HG03103 (cell line): ENCODE measurements at regions not wholly inside any gene's neighbourhood (a gene's known extent, or its start where the extent isn't known, plus 50 kb on each side); places are given as distances from the start of the nearest gene placed in this dataset.

ENCODE experiments used
- ATAC-seq: cut with Tn5 transposase; IDR thresholded peaks from one replicate; pipeline ENCODE4 v1.9.1; 2021; ENCODE audit warnings: low read depth; ENCODE audit not compliant: unreplicated experiment

DNA sequence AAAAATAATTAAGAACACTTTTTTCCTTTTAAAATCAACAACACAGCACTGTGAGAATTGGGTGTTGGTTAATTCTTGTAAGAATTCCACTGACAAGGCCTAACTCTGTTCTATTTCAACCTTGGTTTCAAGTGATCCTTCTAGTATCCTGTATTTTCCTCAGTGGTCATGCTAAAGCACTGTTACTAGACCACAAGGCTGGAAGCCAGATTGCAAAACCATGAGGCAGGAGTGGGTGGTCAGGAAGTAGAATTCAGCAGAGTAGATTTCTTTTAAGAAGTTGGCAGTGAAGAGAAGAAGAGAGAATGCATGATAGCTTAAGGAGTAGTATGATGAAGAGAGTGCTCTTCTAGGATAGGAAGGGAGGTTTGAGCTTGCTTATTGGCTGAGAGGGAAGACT is 71.6 kb upstream of the LEF1 start:
- ATAC-seq: no peak

DNA sequence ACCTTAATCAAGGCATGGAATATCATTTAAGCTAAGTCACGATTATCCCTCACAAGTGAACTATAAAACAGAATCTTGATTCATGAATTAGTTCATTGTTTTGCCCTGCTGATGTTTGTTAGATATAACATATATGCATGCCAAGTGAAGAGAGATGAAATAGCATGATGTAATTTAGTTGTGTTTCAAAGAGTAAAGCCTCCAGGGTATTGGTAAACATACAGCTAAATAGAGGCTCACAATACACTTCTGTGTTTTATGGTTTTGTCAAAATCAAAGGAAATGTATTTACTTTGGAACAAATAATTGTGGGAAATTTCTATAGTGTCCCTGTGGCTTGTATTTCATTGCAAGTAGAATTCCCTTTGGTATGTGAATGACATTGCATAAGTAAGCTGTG is 69.0 kb upstream of the LEF1 start:
- ATAC-seq: no peak

DNA sequence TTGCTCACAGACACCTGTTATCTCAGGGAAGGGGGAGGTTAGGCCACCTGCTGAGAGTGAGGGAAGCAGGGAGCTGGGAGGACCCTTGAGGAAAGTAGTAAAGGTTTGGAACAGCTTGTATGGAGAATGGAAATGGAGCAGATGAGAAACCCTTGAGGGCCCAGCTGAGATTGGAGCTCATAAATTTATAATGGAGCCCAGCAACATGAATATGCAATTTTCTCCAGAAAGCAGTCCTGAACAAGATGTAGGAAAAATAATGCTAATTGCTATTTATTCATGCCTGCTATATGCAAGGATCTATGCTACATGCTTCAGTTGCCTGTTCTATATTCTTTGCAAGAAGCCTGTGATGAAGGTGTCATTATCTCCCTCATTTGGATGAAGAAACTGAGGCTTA is 67.5 kb upstream of the LEF1 start:
- ATAC-seq: no peak

DNA sequence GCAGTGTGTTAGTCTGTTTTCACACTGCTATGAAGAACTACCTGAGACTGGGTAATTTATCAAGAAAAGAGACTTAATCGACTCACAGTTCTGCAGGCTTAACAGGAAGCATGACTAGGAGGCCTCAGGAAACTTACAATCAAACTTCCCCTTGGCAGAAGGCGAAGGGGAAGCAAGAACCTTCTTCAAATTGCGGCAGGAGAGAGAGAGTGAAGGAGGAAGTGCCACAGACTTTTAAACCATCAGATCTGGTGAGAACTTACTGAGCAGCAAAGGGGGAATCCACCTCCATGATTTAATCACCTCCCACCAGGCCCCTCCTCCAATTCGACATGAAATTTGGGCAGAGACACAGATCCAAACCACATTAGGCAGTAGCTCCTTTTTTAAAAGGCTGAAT is 59.2 kb upstream of the LEF1 start:
- no peak for ATAC-seq

DNA sequence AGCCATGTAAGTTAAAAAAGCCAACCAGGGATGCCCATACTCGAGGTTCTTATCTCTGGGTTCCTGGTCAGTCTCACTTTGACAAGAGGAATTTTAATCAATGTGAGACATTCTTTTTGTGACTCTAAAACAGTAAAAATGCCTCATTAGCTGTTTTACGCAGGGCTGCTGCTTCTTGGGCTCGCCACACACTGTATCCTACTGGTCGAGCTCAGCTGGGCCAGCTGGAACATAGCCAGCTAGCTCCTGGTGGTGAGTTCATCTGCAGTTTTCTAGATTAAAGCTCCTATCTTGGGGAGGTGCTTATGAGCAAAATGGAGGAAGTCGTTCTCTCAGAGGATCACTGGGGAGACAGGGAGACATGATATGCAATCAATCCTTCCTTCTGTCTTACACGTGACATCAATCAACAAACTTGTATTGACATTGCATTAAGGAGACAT is 55.9 kb upstream of the LEF1 start:
- no peak for ATAC-seq

DNA sequence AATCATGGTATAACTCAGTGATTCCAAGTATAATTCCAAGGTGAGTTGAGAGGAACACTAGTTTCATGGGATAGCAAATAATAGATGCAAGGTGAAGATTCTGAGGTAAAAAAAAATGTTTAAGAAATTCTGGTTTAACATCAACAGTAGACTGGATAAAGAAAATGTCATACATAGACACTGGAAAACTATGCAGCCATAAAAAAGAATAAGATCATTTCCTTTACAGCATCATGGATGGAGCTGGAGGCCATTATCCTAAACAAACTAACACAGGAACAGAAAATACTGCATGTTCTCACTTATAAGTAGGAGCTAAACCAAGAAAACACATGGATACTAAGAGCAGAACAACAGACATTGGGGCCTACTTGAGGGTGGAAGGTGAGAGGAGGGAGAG is 54.6 kb upstream of the LEF1 start:
- no peak for ATAC-seq

DNA sequence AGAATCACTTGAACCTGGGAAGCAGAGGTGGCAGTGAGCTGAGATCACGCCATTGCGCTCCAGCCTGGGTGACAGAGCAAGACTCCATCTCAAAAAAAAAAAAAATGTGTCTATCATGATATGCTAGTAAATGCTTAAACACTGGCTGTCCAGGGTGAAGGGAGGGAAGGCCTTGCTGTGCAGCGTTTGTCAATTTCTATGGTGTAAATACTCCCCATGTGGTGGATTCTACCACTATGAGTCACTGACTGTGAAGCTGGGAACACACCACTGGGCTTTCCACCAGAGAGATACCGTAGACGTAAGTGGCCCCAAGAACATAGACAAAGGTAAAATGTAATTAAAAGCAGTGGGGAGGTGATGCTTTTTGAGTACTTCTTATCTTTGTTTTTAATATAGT is 51.3 kb upstream of the LEF1 start:
- no peak for ATAC-seq
